ENCODE measurements at regions not wholly inside any gene's neighbourhood (a gene's known extent, or its start where the extent isn't known, plus 50 kb on each side); places are given as distances from the start of the nearest gene placed in this dataset.

DNA sequence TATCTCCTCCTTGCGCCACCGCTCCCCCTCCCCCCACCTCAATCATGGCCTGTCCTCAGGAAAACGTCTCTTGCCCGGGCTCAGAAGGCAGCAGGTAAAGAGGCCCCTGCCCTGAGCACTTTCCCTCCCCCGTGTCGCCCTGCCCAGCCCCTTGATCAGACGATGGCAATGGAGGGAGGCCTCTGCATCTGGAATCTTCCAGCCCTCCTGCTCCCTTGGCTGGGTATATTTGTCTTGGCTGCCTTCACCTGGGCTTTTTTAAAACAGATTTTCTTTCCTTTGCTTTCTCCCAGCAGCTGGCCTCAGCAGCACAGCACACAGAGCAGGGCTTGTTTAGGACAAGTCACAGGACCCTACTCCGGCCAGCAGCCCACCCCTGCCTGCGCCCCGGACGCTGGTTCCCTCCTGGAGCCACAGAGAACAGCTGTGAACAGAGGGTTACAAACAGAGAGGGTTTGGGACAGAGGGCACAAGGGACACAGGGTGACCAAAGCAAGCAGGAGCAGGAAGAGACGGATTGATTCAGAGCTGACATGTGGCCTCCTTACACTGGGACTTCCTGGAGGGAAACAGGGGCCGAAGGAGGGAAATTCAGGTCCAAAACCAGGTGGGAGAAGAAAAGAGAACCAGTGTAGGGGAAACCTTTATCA, 78.7 kb downstream of the ISG20 start:
- TF ChIP-seq, protein P1, sequence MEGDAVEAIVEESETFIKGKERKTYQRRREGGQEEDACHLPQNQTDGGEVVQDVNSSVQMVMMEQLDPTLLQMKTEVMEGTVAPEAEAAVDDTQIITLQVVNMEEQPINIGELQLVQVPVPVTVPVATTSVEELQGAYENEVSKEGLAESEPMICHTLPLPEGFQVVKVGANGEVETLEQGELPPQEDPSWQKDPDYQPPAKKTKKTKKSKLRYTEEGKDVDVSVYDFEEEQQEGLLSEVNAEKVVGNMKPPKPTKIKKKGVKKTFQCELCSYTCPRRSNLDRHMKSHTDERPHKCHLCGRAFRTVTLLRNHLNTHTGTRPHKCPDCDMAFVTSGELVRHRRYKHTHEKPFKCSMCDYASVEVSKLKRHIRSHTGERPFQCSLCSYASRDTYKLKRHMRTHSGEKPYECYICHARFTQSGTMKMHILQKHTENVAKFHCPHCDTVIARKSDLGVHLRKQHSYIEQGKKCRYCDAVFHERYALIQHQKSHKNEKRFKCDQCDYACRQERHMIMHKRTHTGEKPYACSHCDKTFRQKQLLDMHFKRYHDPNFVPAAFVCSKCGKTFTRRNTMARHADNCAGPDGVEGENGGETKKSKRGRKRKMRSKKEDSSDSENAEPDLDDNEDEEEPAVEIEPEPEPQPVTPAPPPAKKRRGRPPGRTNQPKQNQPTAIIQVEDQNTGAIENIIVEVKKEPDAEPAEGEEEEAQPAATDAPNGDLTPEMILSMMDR (conservative IDR thresholded peaks at IDR 0.05 in 1 of 2, IDR thresholded peaks at IDR 0.05 in 1 of 2; ENCODE audit: extremely low read depth in 1 of 2, insufficient read depth in 1 of 2, low read depth in 1 of 2, low read length in 2 of 2), result no peak
- no peak for TF ChIP-seq EZH2 (IDR thresholded peaks at IDR 0.05; ENCODE audit: borderline replicate concordance, low read length)
